Caco-2 (cell line): ENCODE measurements at regions not wholly inside any gene's neighbourhood (a gene's known extent, or its start where the extent isn't known, plus 50 kb on each side); places are given as distances from the start of the nearest gene placed in this dataset.
"Not testable (repeated sequence)": the region's sequence is repeated elsewhere in the genome, so short reads cannot be mapped to it uniquely, and the experiment has no call there.

ENCODE experiments used
- BruUV-seq: library from RNA; stranded (reverse); fragments of 400-500 nt; replicated peaks from 2 replicates; lab custom pipeline; 2021; lab: Mats Ljungman, UMichigan
- CTCF ChIA-PET: fragments of 300-600 bp; sonication (Branson Sonifier 250); formaldehyde crosslinking; loops from one replicate; lab custom pipeline; 2022; ENCODE audit warnings: antibody characterized with exemption; lab: Charles Lee
- POLR2A ChIA-PET: fragments of 300-600 bp; sonication (Branson Sonifier 250); formaldehyde crosslinking; loops from one replicate; lab custom pipeline; 2022; ENCODE audit warnings: antibody characterized with exemption; lab: Charles Lee
- DNase-seq, 2 experiments: peaks; one replicate each; pipeline versions ENCODE4 v3.0.0 to v3.0.0-alpha.2; 2020 to 2022
- H3K27me3 ChIP-seq: replicated peaks from 2 replicates; pipeline ENCODE4 v1.6.0; 2011; ENCODE audit warnings: low read length; ENCODE audit not compliant: control insufficient read depth, insufficient read depth
- H3K36me3 ChIP-seq: 2 replicates; pipeline ENCODE4 v1.5.1; 2011; ENCODE audit warnings: low read length; ENCODE audit not compliant: control insufficient read depth, insufficient read depth
- H3K4me1 ChIP-seq: fragments of 250-450 bp; sonication (Bioruptor Pico); 2 replicates; pipeline ENCODE4 v1.5.1; 2020; ENCODE audit warnings: mild to moderate bottlenecking
- H3K4me3 ChIP-seq: 2 replicates; pipeline ENCODE4 v1.5.1; 2011; ENCODE audit warnings: low read depth, mild to moderate bottlenecking, control low read depth, low read length
- H3K9me3 ChIP-seq: fragments of 250-450 bp; sonication (Bioruptor Pico); 2 replicates; pipeline ENCODE4 v1.5.1; 2020; ENCODE audit warnings: mild to moderate bottlenecking, moderate library complexity
- H3K27ac Mint-ChIP-seq: one replicate; pipeline ENCODE4 v1.8.0; 2022; ENCODE audit warnings: mixed read lengths; ENCODE audit not compliant: unreplicated experiment
- H3K27me3 Mint-ChIP-seq: one replicate; pipeline ENCODE4 v1.8.0; 2022; ENCODE audit warnings: mixed read lengths; ENCODE audit not compliant: insufficient read depth, unreplicated experiment
- H3K36me3 Mint-ChIP-seq: one replicate; pipeline ENCODE4 v1.8.0; 2022; ENCODE audit warnings: mild to moderate bottlenecking, mixed read lengths; ENCODE audit not compliant: insufficient read depth, unreplicated experiment
- H3K4me1 Mint-ChIP-seq: one replicate; pipeline ENCODE4 v1.8.0; 2022; ENCODE audit warnings: low read depth, mixed read lengths; ENCODE audit not compliant: unreplicated experiment
- H3K4me3 Mint-ChIP-seq: one replicate; pipeline ENCODE4 v1.8.0; 2022; ENCODE audit warnings: mild to moderate bottlenecking, moderate library complexity, mixed read lengths; ENCODE audit not compliant: unreplicated experiment
- H3K9me3 Mint-ChIP-seq: one replicate; pipeline ENCODE4 v1.8.0; 2022; ENCODE audit warnings: mixed read lengths; ENCODE audit not compliant: unreplicated experiment
- intact Hi-C: fragments of 100-400 bp; cut with micrococcal nuclease; formaldehyde crosslinking; loops from one replicate; pipeline ENCODE4 v1.10.0; 2022; ENCODE audit not compliant: unreplicated experiment
- TF ChIP-seq, protein P1 (sequence below), 2 experiments: fragments of 200-600 bp in 1 of 2; IDR thresholded peaks; 1 replicate in 1 of 2; 2 replicates in 1 of 2; pipeline versions ENCODE4 v1.5.1 to v1.8.0; 2011 to 2022; ENCODE audit warnings: antibody characterized with exemption in 1 of 2, control low read depth in 1 of 2, inconsistent platforms in 1 of 2, low read depth in 1 of 2, low read length in 1 of 2, mild to moderate bottlenecking in 1 of 2, moderate library complexity in 1 of 2; ENCODE audit not compliant: insufficient read depth in 1 of 2, severe bottlenecking in 1 of 2, unreplicated experiment in 1 of 2

DNA sequence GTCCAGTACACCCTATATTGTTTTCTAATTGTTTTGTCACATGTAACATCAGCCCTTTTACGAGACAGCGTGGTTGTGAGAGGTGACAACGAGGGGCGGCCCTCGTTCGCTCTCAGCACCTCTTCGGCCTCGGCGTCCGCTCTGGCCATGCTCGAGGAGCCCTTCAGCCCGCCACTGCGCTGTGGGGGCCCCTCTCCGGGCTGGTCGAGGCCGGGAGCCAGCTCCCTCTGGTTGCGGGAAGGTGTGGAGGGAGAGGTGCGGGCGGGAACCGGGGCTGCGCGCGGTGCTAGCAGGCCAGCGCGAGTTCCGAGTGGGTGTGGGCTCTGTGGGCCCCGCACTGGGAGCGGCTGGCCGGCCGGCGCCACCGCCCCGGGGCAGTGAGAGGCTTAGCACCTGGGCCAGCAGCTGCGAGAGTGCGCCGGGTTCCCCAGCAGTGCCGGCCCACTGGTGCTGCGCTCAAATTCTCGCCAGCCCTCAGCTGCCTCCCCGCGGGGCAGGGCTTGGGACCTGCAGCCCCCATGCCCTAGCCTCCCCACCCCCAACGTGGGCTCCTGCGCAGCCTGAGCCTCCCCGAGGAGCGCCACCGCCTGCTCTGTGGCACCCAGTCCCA is 145.0 kb downstream of the PSAT1 start:
- ChIA-PET POLR2A (no interaction called here), CTCF (no interaction called here)
- Histone ChIP-seq H3K9me3 (no peaks in the 10 kb centered on the region), H3K4me1 (no peaks in the 10 kb centered on the region), H3K27me3 (no peaks in the 10 kb centered on the region), H3K4me3 (no peak overlapping the region), H3K36me3 (no peaks in the 10 kb centered on the region)
- no peak overlapping the region for H3K27ac Mint-ChIP-seq
- TF ChIP-seq, protein P1, sequence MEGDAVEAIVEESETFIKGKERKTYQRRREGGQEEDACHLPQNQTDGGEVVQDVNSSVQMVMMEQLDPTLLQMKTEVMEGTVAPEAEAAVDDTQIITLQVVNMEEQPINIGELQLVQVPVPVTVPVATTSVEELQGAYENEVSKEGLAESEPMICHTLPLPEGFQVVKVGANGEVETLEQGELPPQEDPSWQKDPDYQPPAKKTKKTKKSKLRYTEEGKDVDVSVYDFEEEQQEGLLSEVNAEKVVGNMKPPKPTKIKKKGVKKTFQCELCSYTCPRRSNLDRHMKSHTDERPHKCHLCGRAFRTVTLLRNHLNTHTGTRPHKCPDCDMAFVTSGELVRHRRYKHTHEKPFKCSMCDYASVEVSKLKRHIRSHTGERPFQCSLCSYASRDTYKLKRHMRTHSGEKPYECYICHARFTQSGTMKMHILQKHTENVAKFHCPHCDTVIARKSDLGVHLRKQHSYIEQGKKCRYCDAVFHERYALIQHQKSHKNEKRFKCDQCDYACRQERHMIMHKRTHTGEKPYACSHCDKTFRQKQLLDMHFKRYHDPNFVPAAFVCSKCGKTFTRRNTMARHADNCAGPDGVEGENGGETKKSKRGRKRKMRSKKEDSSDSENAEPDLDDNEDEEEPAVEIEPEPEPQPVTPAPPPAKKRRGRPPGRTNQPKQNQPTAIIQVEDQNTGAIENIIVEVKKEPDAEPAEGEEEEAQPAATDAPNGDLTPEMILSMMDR (IDR thresholded peaks at IDR 0.05; ENCODE audit: insufficient read depth in 1 of 2, low read depth in 1 of 2, low read length in 1 of 2, severe bottlenecking in 1 of 2, unreplicated experiment in 1 of 2), result no peak
- no peak overlapping the region for H3K4me3 Mint-ChIP-seq
- no peak for DNase-seq
- BruUV-seq, result no TSS peak
- intact Hi-C loops, result loop anchor here (10.0 kb wide), 1 partner anchor 163 kb away; no protein-coding TSS in a partner anchor
- no peaks in the 10 kb centered on the region for H3K36me3 Mint-ChIP-seq
- H3K4me1 Mint-ChIP-seq, result no peaks in the 10 kb centered on the region
- H3K9me3 Mint-ChIP-seq, result no peaks in the 10 kb centered on the region
- no peaks in the 10 kb centered on the region for H3K27me3 Mint-ChIP-seq

GRCh38 chr9:78442577-78442976 is 145.7 kb downstream of the PSAT1 start:
- H3K27ac Mint-ChIP-seq, H3K4me1 Mint-ChIP-seq, CTCF ChIA-PET, H3K36me3 Mint-ChIP-seq, H3K9me3 Mint-ChIP-seq, POLR2A ChIA-PET, H3K4me3 Mint-ChIP-seq, H3K4me1 ChIP-seq, DNase-seq, H3K36me3 ChIP-seq, H3K9me3 ChIP-seq, H3K27me3 ChIP-seq, BruUV-seq, H3K4me3 ChIP-seq, H3K27me3 Mint-ChIP-seq: not testable (repeated sequence)
- intact Hi-C loops, result loop anchor here (10.0 kb wide), 1 partner anchor 162 kb away; no protein-coding TSS in a partner anchor

DNA sequence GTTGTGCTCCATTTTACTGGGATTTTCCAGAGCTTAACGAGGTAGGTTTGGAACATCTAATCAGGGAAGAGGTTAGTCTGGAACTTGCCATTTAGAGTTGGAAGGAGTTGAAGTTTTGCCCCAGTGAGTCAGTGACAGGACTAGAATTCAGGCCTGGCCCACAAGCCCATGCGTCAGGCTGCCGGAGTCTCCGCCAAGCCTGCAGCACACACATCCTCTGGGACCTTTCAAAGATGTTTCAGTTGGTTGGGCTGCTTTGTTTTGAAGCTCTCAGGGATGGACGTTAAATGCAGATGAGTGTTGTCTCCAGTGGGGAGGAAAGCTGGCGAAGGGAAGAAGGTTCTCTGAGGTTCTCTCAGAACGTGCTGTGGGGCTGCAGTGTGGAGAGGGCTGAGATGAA is 147.0 kb downstream of the PSAT1 start:
- Mint-ChIP-seq H3K27ac (no peak overlapping the region), H3K4me3 (no peak overlapping the region), H3K27me3 (no peaks in the 10 kb centered on the region), H3K9me3 (no peaks in the 10 kb centered on the region), H3K4me1 (no peaks in the 10 kb centered on the region), H3K36me3 (no peaks in the 10 kb centered on the region)
- ChIA-PET CTCF (no interaction called here), POLR2A (no interaction called here)
- no TSS peak for BruUV-seq
- TF ChIP-seq, protein P1 (IDR thresholded peaks at IDR 0.05; ENCODE audit: insufficient read depth in 1 of 2, low read depth in 1 of 2, low read length in 1 of 2, severe bottlenecking in 1 of 2, unreplicated experiment in 1 of 2), result no peak
- Histone ChIP-seq H3K36me3 (no peaks in the 10 kb centered on the region), H3K4me1 (no peaks in the 10 kb centered on the region), H3K9me3 (no peaks in the 10 kb centered on the region), H3K27me3 (no peaks in the 10 kb centered on the region), H3K4me3 (no peak overlapping the region)
- intact Hi-C loops, result loop anchor here (10.0 kb wide), 1 partner anchor 161 kb away; no protein-coding TSS in a partner anchor
- DNase-seq, result no peak
